Naive thymus-derived CD4-positive, alpha-beta T cell (primary cell): ENCODE measurements at regions not wholly inside any gene's neighbourhood (a gene's known extent, or its start where the extent isn't known, plus 50 kb on each side); places are given as distances from the start of the nearest gene placed in this dataset.
"Not testable (repeated sequence)": the region's sequence is repeated elsewhere in the genome, so short reads cannot be mapped to it uniquely, and the experiment has no call there.

Experiments used
- ATAC-seq: fragments of 150-1000 bp; cut with Tn5 transposase; 2 replicates; pipeline ENCODE4 v1.10.0; 2021; ENCODE audit warnings: mild to moderate bottlenecking, moderate library complexity
- CTCF ChIA-PET: fragments of 350-600 bp; sonication (Branson Sonifier 250); formaldehyde crosslinking; loops from one replicate; lab custom pipeline; 2021; ENCODE audit warnings: antibody characterized with exemption; lab: Charles Lee
- POLR2A ChIA-PET: fragments of 350-600 bp; sonication (Branson Sonifier 250); formaldehyde crosslinking; loops from one replicate; lab custom pipeline; 2021; ENCODE audit warnings: antibody characterized with exemption, inconsistent platforms; lab: Charles Lee
- DNase-seq, 9 donors: peaks; one replicate each; pipeline versions ENCODE4 v3.0.0 to v3.0.0-alpha.2; 2020 to 2022; ENCODE audit warnings: mixed read lengths in 1 of 9
- H3K27ac ChIP-seq: one replicate; pipeline ENCODE4 v1.7.0; 2013; ENCODE audit warnings: mild to moderate bottlenecking, low read depth, low read length, moderate library complexity
- H3K27me3 ChIP-seq, 2 donors: one replicate each; pipeline ENCODE4 v1.7.0; 2013; ENCODE audit warnings: low read length in 2 of 2, mild to moderate bottlenecking in 2 of 2, moderate library complexity in 2 of 2; ENCODE audit not compliant: control insufficient read depth in 2 of 2, insufficient read depth in 2 of 2
- H3K36me3 ChIP-seq, 3 experiments: 1 replicate in 2 of 3; 2 replicates in 1 of 3; pipeline ENCODE4 v1.7.0; 2013; ENCODE audit warnings: low read length in 3 of 3, mild to moderate bottlenecking in 3 of 3, moderate library complexity in 1 of 3; ENCODE audit not compliant: insufficient read depth in 3 of 3, control insufficient read depth in 2 of 3
- H3K4me1 ChIP-seq, 2 donors: one replicate each; pipeline ENCODE4 v1.7.0; 2013; ENCODE audit warnings: low read length in 2 of 2, mild to moderate bottlenecking in 2 of 2, moderate library complexity in 1 of 2; ENCODE audit not compliant: control insufficient read depth in 2 of 2, insufficient read depth in 2 of 2
- H3K4me3 ChIP-seq: 2 replicates; pipeline ENCODE4 v1.7.0; 2013; ENCODE audit warnings: mild to moderate bottlenecking, low read length
- H3K9me3 ChIP-seq, 3 experiments: 1 replicate in 2 of 3; 2 replicates in 1 of 3; pipeline ENCODE4 v1.7.0; 2013; ENCODE audit warnings: low read length in 3 of 3; ENCODE audit not compliant: control insufficient read depth in 2 of 3
- H3K27ac Mint-ChIP-seq, 9 donors: one replicate each; pipeline ENCODE4 v1.8.0; 2020 to 2022; ENCODE audit warnings: mixed read lengths in 9 of 9, mild to moderate bottlenecking in 8 of 9, moderate library complexity in 5 of 9, inconsistent platforms in 2 of 9
- H3K27me3 Mint-ChIP-seq, 5 donors: one replicate each; pipeline ENCODE4 v1.8.0; 2021 to 2022; ENCODE audit warnings: mixed read lengths in 5 of 5, mild to moderate bottlenecking in 1 of 5
- H3K36me3 Mint-ChIP-seq, 5 donors: one replicate each; pipeline ENCODE4 v1.8.0; 2020 to 2022; ENCODE audit warnings: mixed read lengths in 5 of 5, mild to moderate bottlenecking in 3 of 5, inconsistent platforms in 1 of 5
- H3K4me1 Mint-ChIP-seq, 7 donors: one replicate each; pipeline ENCODE4 v1.8.0; 2020 to 2022; ENCODE audit warnings: mixed read lengths in 7 of 7, mild to moderate bottlenecking in 3 of 7, inconsistent platforms in 1 of 7
- H3K4me3 Mint-ChIP-seq, 10 donors: one replicate each; pipeline ENCODE4 v1.8.0; 2020 to 2022; ENCODE audit warnings: mild to moderate bottlenecking in 10 of 10, mixed read lengths in 10 of 10, moderate library complexity in 6 of 10, inconsistent platforms in 2 of 10
- H3K9me3 Mint-ChIP-seq, 11 donors: one replicate each; pipeline ENCODE4 v1.8.0; 2020 to 2022; ENCODE audit warnings: mixed read lengths in 11 of 11, mild to moderate bottlenecking in 4 of 11, inconsistent platforms in 1 of 11, moderate library complexity in 1 of 11
- intact Hi-C, 2 donors: fragments of 100-400 bp; cut with micrococcal nuclease; formaldehyde crosslinking; loops; one replicate each; pipeline ENCODE4 v1.15.1; 2023

DNA sequence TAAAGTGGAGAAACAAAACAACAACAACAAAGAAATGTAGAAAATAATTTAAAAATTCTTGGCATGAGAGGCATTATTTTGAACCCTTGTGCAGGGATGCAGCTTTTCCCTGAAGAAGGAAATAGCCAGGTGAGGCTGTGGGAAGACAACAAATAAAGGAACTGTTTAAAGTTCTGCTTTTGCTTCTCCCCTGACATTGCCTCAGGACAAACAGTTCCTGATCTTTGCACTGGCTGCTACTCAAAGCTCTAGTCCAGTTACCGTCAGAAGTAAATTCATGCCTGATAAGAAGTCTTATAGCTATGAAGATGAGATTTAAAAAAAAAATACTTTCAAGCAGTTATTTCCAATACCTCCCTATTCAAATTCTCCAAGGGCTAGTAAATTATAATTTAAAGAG lies 233.8 kb downstream of the IL15 start:
- peaks cover 0 to 4% of the 10 kb centered on the region in 2 donors for H3K27me3 ChIP-seq
- ATAC-seq = no peak

GRCh38 chr4:141871086-141871770 lies 234.8 kb downstream of the IL15 start:
- Histone ChIP-seq H3K27me3 (peaks cover 0 to 4% of the 10 kb centered on the region in 2 donors), H3K4me3 (no peak overlapping the region), H3K4me1 (no peaks in the 10 kb centered on the region), H3K27ac (no peak overlapping the region), H3K9me3 (peaks cover 0 to 5% (median 0%) of the 10 kb centered on the region in 3 experiments), H3K36me3 (no peaks in the 10 kb centered on the region)
- DNase-seq (no peak), ATAC-seq (no peak)
- no peak overlapping the region for H3K27ac Mint-ChIP-seq
- intact Hi-C loops = no loop called here
- H3K27me3 Mint-ChIP-seq = peaks cover 0 to 29% (median 20%) of the 10 kb centered on the region in 5 donors
- POLR2A ChIA-PET = no interaction called here
- CTCF ChIA-PET = no interaction called here
- H3K4me1 Mint-ChIP-seq = peaks cover 0 to 2% (median 0%) of the 10 kb centered on the region in 7 donors
- peaks cover 0 to 19% (median 7%) of the 10 kb centered on the region in 11 donors for H3K9me3 Mint-ChIP-seq
- H3K36me3 Mint-ChIP-seq = peaks cover 0 to 3% (median 0%) of the 10 kb centered on the region in 5 donors
- no peak overlapping the region for H3K4me3 Mint-ChIP-seq

More for the DNA sequence above, 233.8 kb downstream of the IL15 start:
- ChIA-PET CTCF (no interaction called here), POLR2A (no interaction called here)
- peaks cover 0 to 3% (median 0%) of the 10 kb centered on the region in 5 donors for H3K36me3 Mint-ChIP-seq
- H3K9me3 Mint-ChIP-seq = peaks cover 0 to 19% (median 7%) of the 10 kb centered on the region in 11 donors
- intact Hi-C loops = no loop called here
- H3K4me3 ChIP-seq = no peak overlapping the region
- H3K9me3 ChIP-seq = peaks cover 0 to 5% (median 0%) of the 10 kb centered on the region in 3 experiments
- H3K4me3 Mint-ChIP-seq = no peak overlapping the region
- no peak overlapping the region for H3K27ac ChIP-seq
- H3K36me3 ChIP-seq = no peaks in the 10 kb centered on the region
- no peak overlapping the region for H3K27ac Mint-ChIP-seq
- DNase-seq = no peak
- H3K4me1 Mint-ChIP-seq = peaks cover 0 to 3% (median 0%) of the 10 kb centered on the region in 7 donors
- no peaks in the 10 kb centered on the region for H3K4me1 ChIP-seq
- peaks cover 0 to 32% (median 20%) of the 10 kb centered on the region in 5 donors for H3K27me3 Mint-ChIP-seq

- POLR2A ChIA-PET = not testable (repeated sequence)
These were observed 246.3 kb downstream of the IL15 start for GRCh38 chr4:141882650-141883049.

GRCh38 chr4:141884070-141884469 lies 247.7 kb downstream of the IL15 start:
- POLR2A ChIA-PET = no interaction called here
- ATAC-seq = no peak
- no peak overlapping the region for H3K27ac ChIP-seq

More at GRCh38 chr4:141882650-141883049, 246.3 kb downstream of the IL15 start:
- H3K27ac Mint-ChIP-seq, H3K36me3 Mint-ChIP-seq, H3K9me3 Mint-ChIP-seq, H3K4me1 ChIP-seq, CTCF ChIA-PET, H3K27me3 Mint-ChIP-seq, ATAC-seq, DNase-seq, H3K36me3 ChIP-seq, H3K9me3 ChIP-seq, H3K27ac ChIP-seq, H3K4me3 ChIP-seq, H3K27me3 ChIP-seq, intact Hi-C loops, H3K4me3 Mint-ChIP-seq, H3K4me1 Mint-ChIP-seq: not testable (repeated sequence)

GRCh38 chr4:141885112-141885511 lies 248.7 kb downstream of the IL15 start:
- intact Hi-C loops = no loop called here
- POLR2A ChIA-PET = no interaction called here
- H3K27ac Mint-ChIP-seq = no peak overlapping the region
- Histone ChIP-seq H3K4me3 (no peak overlapping the region), H3K36me3 (no peaks in the 10 kb centered on the region), H3K27me3 (no peaks in the 10 kb centered on the region), H3K27ac (no peak overlapping the region), H3K9me3 (no peaks in the 10 kb centered on the region), H3K4me1 (no peaks in the 10 kb centered on the region)
- H3K9me3 Mint-ChIP-seq = peaks cover 0 to 6% (median 2%) of the 10 kb centered on the region in 11 donors
- H3K4me3 Mint-ChIP-seq = no peak overlapping the region
- ATAC-seq (no peak), DNase-seq (no peak)
- H3K27me3 Mint-ChIP-seq = peaks cover 0 to 6% (median 0%) of the 10 kb centered on the region in 5 donors
- CTCF ChIA-PET = no interaction called here
- H3K4me1 Mint-ChIP-seq = no peaks in the 10 kb centered on the region
- no peaks in the 10 kb centered on the region for H3K36me3 Mint-ChIP-seq

More at GRCh38 chr4:141884070-141884469, 247.7 kb downstream of the IL15 start:
- no peaks in the 10 kb centered on the region for H3K27me3 ChIP-seq
- Mint-ChIP-seq H3K27ac (no peak overlapping the region), H3K27me3 (peaks cover 0 to 6% (median 0%) of the 10 kb centered on the region in 5 donors), H3K36me3 (no peaks in the 10 kb centered on the region), H3K4me1 (no peaks in the 10 kb centered on the region), H3K4me3 (no peak overlapping the region), H3K9me3 (peaks cover 0 to 6% (median 2%) of the 10 kb centered on the region in 11 donors)
- CTCF ChIA-PET = no interaction called here
- no peaks in the 10 kb centered on the region for H3K9me3 ChIP-seq
- H3K4me1 ChIP-seq = no peaks in the 10 kb centered on the region
- H3K36me3 ChIP-seq = no peaks in the 10 kb centered on the region
- H3K4me3 ChIP-seq = no peak overlapping the region
- DNase-seq = no peak
- intact Hi-C loops = no loop called here

DNA sequence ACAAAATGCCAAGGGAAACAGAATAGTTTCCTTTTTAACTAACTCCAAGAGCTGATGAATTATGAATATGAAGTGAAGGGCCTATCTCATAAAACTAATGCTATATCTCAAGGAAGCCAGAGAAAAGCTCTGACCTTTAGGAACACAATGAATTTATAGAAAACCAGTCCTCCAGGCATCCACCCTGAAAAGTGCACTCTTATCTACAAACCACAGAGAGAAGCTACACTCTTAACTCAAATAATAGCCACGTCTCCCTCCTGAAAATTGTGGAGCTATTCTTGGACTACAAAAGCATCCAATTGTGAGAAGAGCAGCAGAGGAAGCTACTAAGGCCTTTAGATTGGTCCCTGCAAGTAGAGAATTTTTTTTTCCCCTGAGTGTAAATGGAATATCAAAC lies 253.9 kb downstream of the IL15 start:
- CTCF ChIA-PET = no interaction called here
- Histone ChIP-seq H3K27ac (no peak overlapping the region), H3K36me3 (no peaks in the 10 kb centered on the region), H3K9me3 (no peaks in the 10 kb centered on the region), H3K4me3 (no peak overlapping the region), H3K4me1 (no peaks in the 10 kb centered on the region), H3K27me3 (no peaks in the 10 kb centered on the region)
- DNase-seq = no peak
- no peaks in the 10 kb centered on the region for H3K4me1 Mint-ChIP-seq
- no peaks in the 10 kb centered on the region for H3K36me3 Mint-ChIP-seq
- intact Hi-C loops = no loop called here
- H3K27me3 Mint-ChIP-seq = peaks cover 0 to 4% (median 0%) of the 10 kb centered on the region in 5 donors
- H3K9me3 Mint-ChIP-seq = no peaks in the 10 kb centered on the region
- no peak overlapping the region for H3K27ac Mint-ChIP-seq
- POLR2A ChIA-PET = no interaction called here
- no peak for ATAC-seq
- H3K4me3 Mint-ChIP-seq = no peak overlapping the region
